ENCODE measurements at regions not wholly inside any gene's neighbourhood (a gene's known extent, or its start where the extent isn't known, plus 50 kb on each side); places are given as distances from the start of the nearest gene placed in this dataset.

GRCh38 chr1:78722521-78722920 lies 72.9 kb downstream of the IFI44 start:
- TF ChIP-seq EZH2 (IDR thresholded peaks at IDR 0.05; ENCODE audit: borderline replicate concordance, low read length) = no peak
- TF ChIP-seq, protein P1, sequence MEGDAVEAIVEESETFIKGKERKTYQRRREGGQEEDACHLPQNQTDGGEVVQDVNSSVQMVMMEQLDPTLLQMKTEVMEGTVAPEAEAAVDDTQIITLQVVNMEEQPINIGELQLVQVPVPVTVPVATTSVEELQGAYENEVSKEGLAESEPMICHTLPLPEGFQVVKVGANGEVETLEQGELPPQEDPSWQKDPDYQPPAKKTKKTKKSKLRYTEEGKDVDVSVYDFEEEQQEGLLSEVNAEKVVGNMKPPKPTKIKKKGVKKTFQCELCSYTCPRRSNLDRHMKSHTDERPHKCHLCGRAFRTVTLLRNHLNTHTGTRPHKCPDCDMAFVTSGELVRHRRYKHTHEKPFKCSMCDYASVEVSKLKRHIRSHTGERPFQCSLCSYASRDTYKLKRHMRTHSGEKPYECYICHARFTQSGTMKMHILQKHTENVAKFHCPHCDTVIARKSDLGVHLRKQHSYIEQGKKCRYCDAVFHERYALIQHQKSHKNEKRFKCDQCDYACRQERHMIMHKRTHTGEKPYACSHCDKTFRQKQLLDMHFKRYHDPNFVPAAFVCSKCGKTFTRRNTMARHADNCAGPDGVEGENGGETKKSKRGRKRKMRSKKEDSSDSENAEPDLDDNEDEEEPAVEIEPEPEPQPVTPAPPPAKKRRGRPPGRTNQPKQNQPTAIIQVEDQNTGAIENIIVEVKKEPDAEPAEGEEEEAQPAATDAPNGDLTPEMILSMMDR (IDR thresholded peaks at IDR 0.05; ENCODE audit: low read length) = no peak
